ENCODE measurements at regions not wholly inside any gene's neighbourhood (a gene's known extent, or its start where the extent isn't known, plus 50 kb on each side); places are given as distances from the start of the nearest gene placed in this dataset.

- TF ChIP-seq EZH2phosphoT487 (IDR thresholded peaks at IDR 0.05; ENCODE audit: borderline replicate concordance, low read length), result no peak
- TF ChIP-seq EZH2 (IDR thresholded peaks at IDR 0.05; ENCODE audit: low read length, unreplicated experiment), result no peak
- no peak for TF ChIP-seq CTCF (conservative IDR thresholded peaks at IDR 0.05; ENCODE audit: low read depth, low read length)
- H3K9me2 ChIP-seq (replicated peaks; ENCODE audit: low read length), result no peaks in the 10 kb centered on the region
- no peaks in the 10 kb centered on the region for H3K79me2 ChIP-seq (ENCODE audit: low read length)
- H3K27ac ChIP-seq (ENCODE audit: low read length), result no peak overlapping the region
- no peaks in the 10 kb centered on the region for H3K27me3 ChIP-seq (ENCODE audit: low read length)
- CTCF ChIA-PET, result no interaction called here
- no peaks in the 10 kb centered on the region for H3K4me1 ChIP-seq (ENCODE audit: insufficient read depth, low read length)
- no peaks in the 10 kb centered on the region for H4K20me1 ChIP-seq (ENCODE audit: low read length)
- H2AFZ ChIP-seq (ENCODE audit: low read length), result no peak overlapping the region
- intact Hi-C loops (cut with micrococcal nuclease), result no loop called here
- no TSS peak for BruUV-seq (replicated peaks)
- H3K4me2 ChIP-seq (ENCODE audit: low read length), result no peak overlapping the region
- H3K9ac ChIP-seq (ENCODE audit: low read length), result no peak overlapping the region
- no peaks in the 10 kb centered on the region for H3F3A ChIP-seq (ENCODE audit: low read length, unreplicated experiment)
- H3K36me3 ChIP-seq (ENCODE audit: low read depth, low read length), result no peaks in the 10 kb centered on the region
- no peak for DNase-seq
- H3K9me3 ChIP-seq (ENCODE audit: low read length), result no peaks in the 10 kb centered on the region
- no peak overlapping the region for H3K4me3 ChIP-seq (ENCODE audit: low read length)
- ATAC-seq, result no peak
- POLR2A ChIA-PET (ENCODE audit: unreplicated experiment), result no interaction called here
These were observed 409.1 kb downstream of the NPIPA7 start for GRCh38 chr16:16788004-16788403.

GRCh38 chr16:16790597-16790996, 411.7 kb downstream of the NPIPA7 start:
- no peak overlapping the region for H3K27ac ChIP-seq (ENCODE audit: low read length)
- no peaks in the 10 kb centered on the region for H3K9me2 ChIP-seq (replicated peaks; ENCODE audit: low read length)
- ATAC-seq (no peak), DNase-seq (no peak)
- H3K9ac ChIP-seq (ENCODE audit: low read length), result no peak overlapping the region
- POLR2A ChIA-PET (ENCODE audit: unreplicated experiment), result no interaction called here
- no peak for TF ChIP-seq CTCF (conservative IDR thresholded peaks at IDR 0.05; ENCODE audit: low read depth, low read length)
- TF ChIP-seq EZH2phosphoT487 (IDR thresholded peaks at IDR 0.05; ENCODE audit: borderline replicate concordance, low read length), result no peak
- no peak for TF ChIP-seq EZH2 (IDR thresholded peaks at IDR 0.05; ENCODE audit: low read length, unreplicated experiment)
- CTCF ChIA-PET, result no interaction called here
- H3K9me3 ChIP-seq (ENCODE audit: low read length), result no peaks in the 10 kb centered on the region
- no peaks in the 10 kb centered on the region for H3K36me3 ChIP-seq (ENCODE audit: low read depth, low read length)
- H3K4me3 ChIP-seq (ENCODE audit: low read length), result no peak overlapping the region
- no TSS peak for BruUV-seq (replicated peaks)
- no peaks in the 10 kb centered on the region for H3K27me3 ChIP-seq (ENCODE audit: low read length)
- no peaks in the 10 kb centered on the region for H3K4me1 ChIP-seq (ENCODE audit: insufficient read depth, low read length)
- no peaks in the 10 kb centered on the region for H3F3A ChIP-seq (ENCODE audit: low read length, unreplicated experiment)
- no peak overlapping the region for H2AFZ ChIP-seq (ENCODE audit: low read length)
- H4K20me1 ChIP-seq (ENCODE audit: low read length), result no peaks in the 10 kb centered on the region
- no peaks in the 10 kb centered on the region for H3K79me2 ChIP-seq (ENCODE audit: low read length)
- no peak overlapping the region for H3K4me2 ChIP-seq (ENCODE audit: low read length)
- intact Hi-C loops (cut with micrococcal nuclease), result no loop called here

- Histone ChIP-seq H3K27ac (ENCODE audit: low read length) (no peak overlapping the region), H3K36me3 (ENCODE audit: low read depth, low read length) (no peaks in the 10 kb centered on the region), H3K9me3 (ENCODE audit: low read length) (no peaks in the 10 kb centered on the region), H3K4me1 (ENCODE audit: insufficient read depth, low read length) (no peaks in the 10 kb centered on the region), H3K4me2 (ENCODE audit: low read length) (no peak overlapping the region), H4K20me1 (ENCODE audit: low read length) (no peaks in the 10 kb centered on the region), H3K27me3 (ENCODE audit: low read length) (no peaks in the 10 kb centered on the region), H3K9me2 (replicated peaks; ENCODE audit: low read length) (no peaks in the 10 kb centered on the region), H3K79me2 (ENCODE audit: low read length) (no peaks in the 10 kb centered on the region), H3K9ac (ENCODE audit: low read length) (no peak overlapping the region), H3F3A (ENCODE audit: low read length, unreplicated experiment) (no peaks in the 10 kb centered on the region), H2AFZ (ENCODE audit: low read length) (no peak overlapping the region), H3K4me3 (ENCODE audit: low read length) (no peak overlapping the region)
- POLR2A ChIA-PET (ENCODE audit: unreplicated experiment), result no interaction called here
- no TSS peak for BruUV-seq (replicated peaks)
- intact Hi-C loops (cut with micrococcal nuclease), result no loop called here
- CTCF ChIA-PET, result no interaction called here
- no peak for DNase-seq
- ATAC-seq, result no peak
- TF ChIP-seq EZH2 (IDR thresholded peaks at IDR 0.05; ENCODE audit: low read length, unreplicated experiment), result no peak
- no peak for TF ChIP-seq CTCF (conservative IDR thresholded peaks at IDR 0.05; ENCODE audit: low read depth, low read length)
- TF ChIP-seq EZH2phosphoT487 (IDR thresholded peaks at IDR 0.05; ENCODE audit: borderline replicate concordance, low read length), result no peak
These were observed 412.1 kb downstream of the NPIPA7 start for GRCh38 chr16:16791051-16791450.
